ENCODE measurements at regions not wholly inside any gene's neighbourhood (a gene's known extent, or its start where the extent isn't known, plus 50 kb on each side); places are given as distances from the start of the nearest gene placed in this dataset.

DNA sequence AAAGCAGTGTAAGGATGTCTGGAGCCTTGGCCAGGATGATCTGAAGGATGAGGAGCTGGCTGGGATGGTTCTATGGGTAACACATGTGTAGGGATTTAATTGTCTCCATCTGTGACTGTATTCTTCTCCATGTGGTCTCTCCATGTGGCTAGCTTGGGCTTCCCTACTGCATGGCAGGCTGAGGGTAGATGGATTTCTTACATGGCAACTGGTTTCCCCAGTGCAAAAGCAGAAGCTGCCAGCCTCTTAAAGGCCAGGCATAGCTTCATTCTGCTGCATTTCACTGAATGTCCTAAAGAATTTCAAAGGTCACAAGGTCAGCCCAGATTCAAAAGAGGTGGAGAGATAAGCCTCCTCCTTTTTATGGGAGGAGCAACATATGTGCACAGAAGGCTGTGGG is 61.7 kb downstream of the XCL2 start:
- Mint-ChIP-seq H3K27me3 (ENCODE audit: low read depth) (peaks cover 4% of the 10 kb centered on the region), H3K4me3 (no peak overlapping the region), H3K27ac (no peak overlapping the region), H3K36me3 (ENCODE audit: low read depth) (no peaks in the 10 kb centered on the region), H3K4me1 (no peaks in the 10 kb centered on the region), H3K9me3 (no peaks in the 10 kb centered on the region)
- TF ChIP-seq, protein P1, sequence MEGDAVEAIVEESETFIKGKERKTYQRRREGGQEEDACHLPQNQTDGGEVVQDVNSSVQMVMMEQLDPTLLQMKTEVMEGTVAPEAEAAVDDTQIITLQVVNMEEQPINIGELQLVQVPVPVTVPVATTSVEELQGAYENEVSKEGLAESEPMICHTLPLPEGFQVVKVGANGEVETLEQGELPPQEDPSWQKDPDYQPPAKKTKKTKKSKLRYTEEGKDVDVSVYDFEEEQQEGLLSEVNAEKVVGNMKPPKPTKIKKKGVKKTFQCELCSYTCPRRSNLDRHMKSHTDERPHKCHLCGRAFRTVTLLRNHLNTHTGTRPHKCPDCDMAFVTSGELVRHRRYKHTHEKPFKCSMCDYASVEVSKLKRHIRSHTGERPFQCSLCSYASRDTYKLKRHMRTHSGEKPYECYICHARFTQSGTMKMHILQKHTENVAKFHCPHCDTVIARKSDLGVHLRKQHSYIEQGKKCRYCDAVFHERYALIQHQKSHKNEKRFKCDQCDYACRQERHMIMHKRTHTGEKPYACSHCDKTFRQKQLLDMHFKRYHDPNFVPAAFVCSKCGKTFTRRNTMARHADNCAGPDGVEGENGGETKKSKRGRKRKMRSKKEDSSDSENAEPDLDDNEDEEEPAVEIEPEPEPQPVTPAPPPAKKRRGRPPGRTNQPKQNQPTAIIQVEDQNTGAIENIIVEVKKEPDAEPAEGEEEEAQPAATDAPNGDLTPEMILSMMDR (IDR thresholded peaks at IDR 0.05; ENCODE audit: unreplicated experiment in 3 of 3), result no peak

DNA sequence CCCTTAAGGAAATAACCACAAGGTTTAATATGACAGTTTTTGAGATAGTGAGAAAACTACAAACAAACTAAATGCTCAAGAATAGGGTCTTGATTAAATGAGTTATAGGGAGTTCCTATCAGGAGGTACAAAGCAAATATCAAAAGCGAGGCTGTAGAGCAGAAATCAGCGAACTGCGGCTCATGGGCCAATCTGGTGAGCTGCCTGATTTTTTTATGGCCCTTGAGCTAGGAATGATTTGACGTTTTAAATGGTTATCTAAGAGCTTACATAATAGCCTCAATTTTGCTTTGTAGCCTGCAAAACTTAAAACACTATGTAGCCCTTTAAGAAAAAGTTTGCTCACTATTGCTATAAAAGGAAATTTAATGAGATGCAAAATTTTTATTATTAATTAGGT is 62.2 kb downstream of the XCL2 start:
- TF ChIP-seq, protein P1 (IDR thresholded peaks at IDR 0.05; ENCODE audit: unreplicated experiment in 3 of 3), result no peak
- H3K9me3 Mint-ChIP-seq, result no peaks in the 10 kb centered on the region
- H3K4me3 Mint-ChIP-seq, result no peak overlapping the region
- H3K36me3 Mint-ChIP-seq (ENCODE audit: low read depth), result no peaks in the 10 kb centered on the region
- H3K27ac Mint-ChIP-seq, result no peak overlapping the region
- no peaks in the 10 kb centered on the region for H3K4me1 Mint-ChIP-seq
- peaks cover 4% of the 10 kb centered on the region for H3K27me3 Mint-ChIP-seq (ENCODE audit: low read depth)

DNA sequence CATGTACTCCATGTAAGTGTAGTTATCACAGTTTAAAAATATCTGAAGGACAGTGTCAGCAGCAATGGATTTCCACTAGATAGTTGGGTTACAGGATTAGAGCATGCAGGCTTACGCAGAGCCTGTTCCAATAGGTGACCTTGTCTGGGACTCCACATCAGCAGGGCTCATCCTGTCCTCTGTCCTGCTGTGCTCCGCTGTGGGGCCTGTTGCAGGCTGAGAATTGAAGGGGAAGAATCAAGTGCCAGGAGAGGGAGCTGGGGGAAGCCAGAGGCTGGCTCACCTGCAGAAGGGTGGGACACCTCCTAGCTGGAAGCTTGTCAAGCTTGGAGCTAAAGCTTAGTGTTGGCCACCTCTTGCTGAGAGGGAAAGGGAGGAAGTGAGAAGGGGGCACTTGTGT is 62.8 kb downstream of the XCL2 start:
- Mint-ChIP-seq H3K9me3 (no peaks in the 10 kb centered on the region), H3K27me3 (ENCODE audit: low read depth) (peaks cover 4% of the 10 kb centered on the region), H3K36me3 (ENCODE audit: low read depth) (no peaks in the 10 kb centered on the region), H3K4me1 (no peaks in the 10 kb centered on the region), H3K4me3 (no peak overlapping the region), H3K27ac (no peak overlapping the region)
- TF ChIP-seq, protein P1 (IDR thresholded peaks at IDR 0.05; ENCODE audit: unreplicated experiment in 3 of 3), result no peak

DNA sequence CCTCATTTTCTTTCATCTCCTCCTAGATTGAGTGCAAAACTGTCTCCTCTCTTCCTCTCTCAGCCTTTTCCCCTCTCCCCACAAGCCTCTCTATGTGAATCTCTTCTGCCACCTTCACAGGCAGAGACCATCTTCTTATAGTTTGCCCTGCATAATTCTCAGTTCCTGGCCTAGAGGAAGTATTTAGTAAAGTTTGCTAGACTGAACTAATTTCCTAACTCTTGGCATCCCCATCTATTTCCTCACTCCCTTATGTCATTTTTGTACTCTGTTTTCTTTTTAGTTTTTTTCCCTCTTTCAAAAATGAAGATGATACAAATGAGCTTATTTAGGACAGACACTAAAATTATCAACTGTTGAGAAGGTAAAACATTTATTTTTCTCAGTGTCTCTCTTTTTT is 66.0 kb downstream of the XCL2 start:
- Mint-ChIP-seq H3K27me3 (ENCODE audit: low read depth) (peaks cover 12% of the 10 kb centered on the region), H3K27ac (no peak overlapping the region), H3K9me3 (peaks cover 11% of the 10 kb centered on the region), H3K36me3 (ENCODE audit: low read depth) (no peaks in the 10 kb centered on the region), H3K4me1 (no peaks in the 10 kb centered on the region), H3K4me3 (no peak overlapping the region)
- TF ChIP-seq, protein P1 (IDR thresholded peaks at IDR 0.05; ENCODE audit: unreplicated experiment in 3 of 3), result no peak

DNA sequence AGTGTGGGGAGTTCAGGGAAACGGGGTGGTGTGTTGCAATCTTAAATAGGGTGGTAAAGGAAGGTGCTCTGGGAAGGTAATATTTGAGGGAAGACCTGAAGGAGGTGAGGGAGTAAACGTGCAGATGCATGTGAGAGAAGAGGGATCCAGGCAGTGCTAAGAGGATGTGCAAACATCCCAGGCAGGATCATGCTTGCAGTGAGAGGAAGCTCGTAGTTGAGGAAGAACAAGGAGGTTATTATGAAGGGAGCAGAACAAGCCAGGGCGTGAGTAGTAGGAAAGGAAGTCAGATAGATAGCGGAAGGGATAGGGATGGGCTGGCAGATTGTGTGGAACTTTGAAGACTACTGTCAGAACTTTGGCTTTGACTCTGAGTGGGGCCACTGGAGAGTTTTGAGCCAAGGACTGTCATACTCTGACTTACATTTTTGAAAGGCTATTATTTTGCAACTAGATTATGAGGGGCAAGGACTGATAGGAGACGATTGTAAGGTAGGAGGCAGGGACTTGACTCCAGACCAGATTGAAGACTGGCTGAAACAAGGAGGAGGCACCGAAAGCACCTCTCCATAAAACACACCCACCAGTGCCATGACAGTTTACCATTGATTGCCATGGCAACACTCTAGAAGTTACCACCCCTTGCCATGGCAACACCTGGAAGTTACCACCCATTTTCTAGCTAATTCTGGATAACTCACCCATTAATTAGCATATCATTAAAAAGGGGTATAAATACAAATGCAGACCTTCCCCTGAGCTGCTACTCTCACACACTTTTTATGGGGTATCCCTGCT is 67.0 kb downstream of the XCL2 start:
- H3K36me3 Mint-ChIP-seq (ENCODE audit: low read depth), result no peaks in the 10 kb centered on the region
- peaks cover 12% of the 10 kb centered on the region for H3K27me3 Mint-ChIP-seq (ENCODE audit: low read depth)
- H3K4me3 Mint-ChIP-seq, result no peak overlapping the region
- TF ChIP-seq, protein P1 (IDR thresholded peaks at IDR 0.05; ENCODE audit: unreplicated experiment in 3 of 3), result no peak
- peaks cover 11% of the 10 kb centered on the region for H3K9me3 Mint-ChIP-seq
- H3K4me1 Mint-ChIP-seq, result no peaks in the 10 kb centered on the region
- H3K27ac Mint-ChIP-seq, result no peak overlapping the region

DNA sequence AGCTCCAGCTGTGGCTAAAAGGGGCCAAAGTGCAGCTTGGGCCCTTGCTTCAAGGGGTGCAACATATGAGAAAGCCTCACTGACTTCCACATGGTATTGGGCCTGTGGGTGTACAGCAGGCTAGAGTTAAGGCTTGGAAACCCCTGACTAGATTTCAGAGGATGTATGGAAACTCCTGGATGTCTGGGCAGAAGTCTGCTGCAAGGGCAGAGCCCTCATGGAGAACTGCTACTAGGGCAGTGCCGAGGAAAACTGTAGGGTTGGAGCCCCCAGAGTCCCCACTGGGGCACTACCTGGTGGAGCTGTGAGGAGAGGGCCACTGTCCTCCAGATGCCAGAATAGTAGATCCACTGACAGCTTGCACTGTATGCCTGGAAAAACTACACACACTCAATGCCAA is 69.5 kb downstream of the XCL2 start:
- H3K27me3 Mint-ChIP-seq (ENCODE audit: low read depth), result peaks cover 12% of the 10 kb centered on the region
- H3K27ac Mint-ChIP-seq, result no peak overlapping the region
- no peaks in the 10 kb centered on the region for H3K36me3 Mint-ChIP-seq (ENCODE audit: low read depth)
- H3K4me1 Mint-ChIP-seq, result peaks cover 14% of the 10 kb centered on the region
- peaks cover 11% of the 10 kb centered on the region for H3K9me3 Mint-ChIP-seq
- no peak overlapping the region for H3K4me3 Mint-ChIP-seq
- TF ChIP-seq, protein P1 (IDR thresholded peaks at IDR 0.05; ENCODE audit: unreplicated experiment in 3 of 3), result no peak

All from nephron (organoid).